Right ventricle myocardium superior (tissue), 1 donor: ENCODE measurements at regions not wholly inside any gene's neighbourhood (a gene's known extent, or its start where the extent isn't known, plus 50 kb on each side); places are given as distances from the start of the nearest gene placed in this dataset.
"Not testable (repeated sequence)": the region's sequence is repeated elsewhere in the genome, so short reads cannot be mapped to it uniquely, and the experiment has no call there.

Experiments used
- ATAC-seq: fragments of 200-7000 bp; cut with Tn5 transposase; one replicate; pipeline ENCODE4 v1.9.1; 2020; ENCODE audit warnings: mild to moderate bottlenecking; ENCODE audit not compliant: poor library complexity
- DNase-seq: peaks from one replicate; pipeline ENCODE4 v3.0.0-alpha.2; 2020
- intact Hi-C: fragments of 100-400 bp; cut with DNase I; formaldehyde crosslinking; loops from one replicate; pipeline ENCODE4 v1.11.2; 2022
- donor health status: DM: no; HTN: yes; CAD: no; lungs with severe emphysema.

DNA sequence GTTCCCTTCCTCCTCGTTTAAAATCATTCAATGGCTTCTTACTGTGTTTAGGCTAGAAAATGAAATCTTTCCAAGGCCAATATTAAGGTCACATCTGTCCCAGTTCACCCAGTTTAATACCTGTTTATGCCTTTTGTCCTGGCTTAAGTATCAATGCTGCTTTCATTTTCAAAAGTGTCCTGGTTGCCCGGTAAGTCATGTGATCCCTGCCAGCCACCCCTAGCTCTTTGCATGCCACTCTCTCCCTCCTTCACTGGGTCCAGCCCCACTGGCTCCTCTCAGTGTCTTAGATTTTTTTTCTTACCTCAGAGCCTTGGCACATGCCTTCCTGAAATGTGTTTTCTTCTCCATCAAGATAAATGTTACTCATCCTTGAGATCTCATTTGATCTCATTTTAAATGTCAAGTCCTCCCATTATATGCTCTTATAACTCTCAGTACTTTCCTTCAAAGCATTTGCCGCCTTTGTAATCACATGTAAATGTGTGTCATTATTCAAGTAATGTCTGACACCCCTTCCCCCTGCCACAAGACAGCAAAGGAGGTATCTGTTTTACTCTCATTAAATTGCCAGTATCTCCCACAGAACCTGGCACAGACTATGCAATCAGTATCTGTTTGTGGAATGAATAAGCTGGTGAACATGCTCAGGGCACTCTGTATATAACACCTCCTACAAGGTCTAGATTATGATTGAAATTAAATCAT lies 472.5 kb upstream of the RPS6KA3 start:
- DNase-seq, result no peak
- intact Hi-C loops, result no loop called here
- no peak for ATAC-seq

DNA sequence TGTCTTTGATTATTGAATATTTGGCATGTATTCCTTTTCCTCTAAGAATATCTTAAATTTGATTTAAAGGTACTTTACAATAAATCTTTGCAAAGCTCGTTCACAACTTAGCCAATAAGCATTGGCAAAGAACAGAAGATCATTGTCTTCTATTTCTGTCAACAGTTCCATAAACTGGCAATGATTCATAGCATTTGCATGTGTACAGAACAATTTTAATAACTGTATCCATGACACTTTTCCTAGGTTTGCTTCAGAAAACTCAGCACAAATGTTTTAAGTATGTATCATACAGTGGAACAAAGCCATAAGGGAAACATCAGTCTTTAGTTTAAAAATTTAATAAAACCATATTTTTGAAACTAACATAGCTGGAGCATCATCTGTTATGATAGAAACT lies 462.7 kb upstream of the RPS6KA3 start:
- DNase-seq, result no peak
- intact Hi-C loops, result no loop called here
- no peak for ATAC-seq

DNA sequence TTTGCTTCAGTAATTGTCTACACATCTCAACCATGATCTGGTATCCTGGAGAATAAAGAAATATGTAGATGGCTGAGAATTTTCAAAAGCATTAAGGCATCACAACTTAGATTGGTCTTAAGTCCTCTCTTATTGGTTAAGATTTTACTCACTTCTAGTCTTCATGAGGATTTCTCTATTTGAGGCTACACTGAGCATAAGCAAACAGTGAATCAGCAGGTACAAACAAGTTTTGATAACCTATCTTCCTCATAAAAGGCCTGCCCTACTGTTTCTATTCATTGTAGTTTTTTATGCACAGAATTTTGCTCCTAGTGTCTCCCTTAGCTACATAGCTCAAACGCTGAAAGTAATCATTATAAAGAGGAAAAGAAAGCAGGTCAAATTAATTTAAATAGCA lies 460.7 kb upstream of the RPS6KA3 start:
- ATAC-seq (no peak), DNase-seq (no peak)
- intact Hi-C loops, result no loop called here

DNA sequence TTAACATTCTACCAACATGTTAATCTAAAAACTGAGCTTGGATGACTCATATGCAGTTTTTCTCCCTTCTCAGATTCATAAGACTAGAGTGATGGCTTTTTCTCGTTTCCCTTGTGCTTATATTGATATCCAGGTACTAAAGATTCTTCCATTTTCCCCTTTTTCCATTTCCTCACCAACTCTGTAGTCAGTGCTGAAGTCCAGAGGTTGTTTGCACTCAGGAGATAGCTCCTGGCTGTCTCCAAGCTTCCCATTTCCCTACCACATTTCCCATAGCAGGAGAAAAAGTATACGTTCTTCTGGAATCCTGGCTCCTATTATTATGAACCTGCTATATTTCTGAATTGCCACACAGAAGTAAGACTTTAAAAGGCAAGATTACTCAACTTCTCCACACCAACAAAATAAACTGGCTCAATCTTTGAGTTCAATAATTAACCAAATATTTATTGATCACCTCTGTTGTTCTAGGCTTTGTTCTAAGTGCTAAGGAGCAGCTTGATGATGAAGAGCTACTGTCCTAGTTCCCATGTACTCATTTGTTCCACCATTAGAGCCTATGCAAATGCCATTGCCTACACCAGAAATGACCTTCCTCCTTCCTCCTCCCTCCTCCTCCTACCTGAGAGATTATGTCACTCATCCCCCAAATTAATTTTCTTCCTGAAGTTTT lies 454.4 kb upstream of the RPS6KA3 start:
- intact Hi-C loops, result no loop called here
- DNase-seq (no peak), ATAC-seq (no peak)

DNA sequence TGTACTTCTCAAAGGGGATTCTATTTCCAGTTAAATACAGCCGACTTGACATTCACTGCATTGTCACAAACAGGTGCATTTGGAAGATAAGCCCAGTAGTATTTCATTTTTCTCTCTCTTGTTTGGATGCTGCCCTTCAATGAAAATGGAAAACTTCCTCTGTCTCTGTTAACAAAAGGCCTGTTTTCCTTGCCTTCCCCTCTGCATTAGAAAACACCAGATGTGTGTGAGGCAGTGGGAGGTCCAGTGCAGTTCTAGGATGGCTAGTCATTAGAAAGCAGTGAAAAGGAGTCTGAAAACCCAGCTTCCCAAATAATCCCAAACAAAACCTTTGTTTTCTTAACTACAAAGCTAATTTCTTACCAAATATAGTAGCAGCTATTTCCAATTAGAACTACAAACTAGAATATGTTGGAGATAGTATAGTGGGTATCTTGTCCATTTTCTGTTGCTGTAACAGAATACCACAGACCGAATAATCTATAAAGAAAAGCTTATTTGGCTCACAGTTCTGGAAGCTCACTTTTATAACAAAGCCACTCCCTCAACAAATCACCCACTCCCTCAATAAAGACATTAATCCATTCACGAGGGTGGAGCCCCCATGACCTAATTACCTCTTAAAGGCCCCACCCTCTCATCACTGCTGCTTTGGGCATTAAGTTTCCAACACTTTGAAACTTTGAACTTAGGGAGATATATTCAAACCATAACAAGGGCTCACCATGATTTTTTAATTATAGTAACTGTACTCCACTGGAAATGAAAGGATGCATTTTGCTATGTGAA lies 452.1 kb upstream of the RPS6KA3 start:
- no peak for ATAC-seq
- no peak for DNase-seq
- intact Hi-C loops, result no loop called here

DNA sequence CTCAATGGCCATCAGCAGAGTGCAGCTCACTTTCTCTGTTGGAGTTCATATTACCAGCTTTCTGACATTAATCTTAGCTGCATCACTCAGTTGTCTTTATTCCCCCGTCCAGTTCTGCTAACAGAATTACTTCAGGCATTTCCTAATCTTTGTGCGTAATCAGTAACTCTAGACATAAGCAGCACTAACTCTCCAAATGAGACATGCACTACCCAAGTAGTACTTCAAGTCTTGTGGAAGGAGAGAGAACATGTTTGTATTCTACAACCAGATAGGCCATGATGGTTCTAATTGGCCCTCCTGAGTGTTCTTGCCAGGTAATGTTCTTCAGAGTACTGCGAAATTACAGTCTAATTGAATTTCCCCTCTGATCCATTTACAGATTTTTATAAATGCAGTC lies 448.5 kb upstream of the RPS6KA3 start:
- ATAC-seq, result no peak
- intact Hi-C loops, result no loop called here
- DNase-seq, result no peak

DNA sequence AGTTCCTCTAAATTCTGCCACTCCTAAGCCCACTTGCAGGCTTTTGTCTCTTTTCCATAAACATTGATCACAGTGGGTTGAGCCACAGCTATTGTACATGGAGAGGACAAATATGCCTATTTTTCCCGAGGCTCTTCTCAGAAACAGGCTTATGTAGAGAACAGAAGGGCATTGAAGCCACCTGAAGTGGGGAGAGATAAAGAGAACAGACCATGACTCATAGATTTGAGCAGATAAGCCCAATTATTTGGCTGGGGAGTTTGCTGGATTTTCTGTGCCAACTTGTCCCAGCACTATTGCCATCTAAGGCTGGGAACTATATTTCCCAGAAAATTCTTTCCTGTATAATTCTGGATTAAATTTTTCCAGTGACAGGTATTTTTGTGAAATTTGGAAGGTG lies 446.1 kb upstream of the RPS6KA3 start:
- ATAC-seq (no peak), DNase-seq (no peak)
- intact Hi-C loops, result no loop called here

DNA sequence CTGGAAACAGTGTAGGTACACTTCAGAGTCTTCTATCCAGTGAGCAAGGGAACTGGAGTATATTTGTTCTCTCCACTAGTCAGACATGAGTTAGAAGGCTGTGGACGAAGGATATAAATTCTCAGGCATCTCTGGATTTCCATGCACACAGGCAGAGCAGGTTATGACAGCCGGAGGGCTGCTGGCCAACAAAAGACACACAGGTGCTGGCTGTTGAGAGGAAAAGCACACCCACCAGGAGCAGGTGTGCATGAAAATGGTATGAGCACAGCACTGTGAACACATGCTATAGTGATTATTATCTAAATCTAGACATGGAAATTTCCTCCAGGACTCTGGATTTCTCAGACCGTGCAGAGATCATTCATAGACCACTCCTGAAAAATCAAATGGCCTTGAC lies 444.7 kb upstream of the RPS6KA3 start:
- ATAC-seq (no peak), DNase-seq (no peak)
- intact Hi-C loops, result no loop called here

DNA sequence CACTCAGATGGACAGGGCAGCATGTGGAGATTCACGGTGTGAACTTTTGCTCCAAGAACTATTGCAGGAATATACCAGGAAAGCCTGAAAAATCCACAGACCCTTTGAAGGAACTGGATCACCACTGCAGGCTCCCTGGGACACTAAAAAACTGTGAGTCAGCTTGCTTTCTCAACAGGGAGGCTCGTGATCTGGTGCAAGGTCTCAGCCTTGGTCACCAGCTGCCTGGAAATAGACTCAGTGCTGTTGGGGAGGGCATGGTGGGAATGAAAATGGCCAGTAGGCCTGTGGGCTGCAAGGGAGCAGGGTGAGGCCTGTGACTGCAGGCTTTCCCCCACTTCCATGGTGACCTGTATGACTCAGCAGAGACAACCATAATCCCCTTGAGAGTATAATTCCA lies 426.4 kb upstream of the RPS6KA3 start:
- ATAC-seq, result no peak
- intact Hi-C loops, result no loop called here
- DNase-seq, result no peak

DNA sequence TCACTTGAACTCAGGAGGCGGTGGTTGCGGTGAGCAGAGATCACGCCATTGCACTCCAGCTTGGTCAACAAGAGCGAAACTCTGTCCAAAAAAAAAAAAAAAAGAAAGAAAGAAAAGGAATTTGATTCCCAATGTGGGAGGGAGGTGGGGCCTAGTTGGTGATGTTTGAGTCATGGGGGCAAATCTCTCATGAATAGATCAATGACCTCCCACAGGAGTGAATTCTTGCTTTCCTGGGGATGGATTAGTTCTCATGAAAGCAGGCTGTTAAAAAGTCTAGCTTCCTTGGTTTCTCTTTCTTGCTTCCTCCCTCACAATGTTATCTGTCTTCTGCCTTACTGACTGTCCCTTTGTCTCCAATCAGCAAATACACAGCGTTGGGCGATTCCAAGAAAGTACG lies 419.5 kb upstream of the RPS6KA3 start:
- ATAC-seq, result no peak
- no peak for DNase-seq
- intact Hi-C loops, result no loop called here

DNA sequence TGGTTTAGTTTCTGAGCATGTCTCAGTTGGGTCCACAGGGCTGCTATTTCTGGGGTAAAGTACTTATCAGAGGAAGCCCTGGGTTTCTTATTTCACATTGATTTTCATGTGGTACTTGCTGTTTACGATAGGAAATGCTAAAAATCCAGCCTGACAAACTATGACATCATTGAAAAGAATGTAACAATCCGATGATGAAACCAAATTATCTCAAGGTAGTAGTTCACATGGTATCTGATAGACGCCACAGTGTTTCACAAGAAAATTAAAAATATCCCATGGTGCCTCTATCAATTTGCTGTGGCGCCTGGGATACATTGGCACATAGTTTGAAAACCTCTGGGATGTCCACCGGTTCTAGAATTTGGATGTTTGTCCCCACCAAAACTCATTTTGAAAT lies 418.9 kb upstream of the RPS6KA3 start:
- intact Hi-C loops, result no loop called here
- DNase-seq (no peak), ATAC-seq (no peak)

DNA sequence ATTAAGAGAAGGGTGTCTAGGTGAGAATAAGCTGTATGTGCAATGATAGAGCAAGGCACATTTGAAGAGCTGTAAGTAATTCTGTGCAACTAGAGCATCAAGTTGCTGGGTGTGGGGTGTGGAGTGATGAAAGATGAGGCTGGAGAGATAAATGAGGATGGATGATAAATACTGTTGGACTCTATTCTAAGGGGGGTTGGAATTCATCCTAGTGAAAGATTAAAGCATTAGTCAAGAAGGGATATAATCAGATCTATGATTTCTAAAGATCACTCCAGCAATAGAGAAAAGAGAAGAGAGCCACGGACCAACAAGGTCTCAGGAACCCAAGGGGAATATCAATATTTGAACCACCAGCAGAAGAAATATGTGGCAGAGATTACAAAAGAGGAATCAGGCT lies 415.0 kb upstream of the RPS6KA3 start:
- intact Hi-C loops, result no loop called here
- ATAC-seq (no peak), DNase-seq (no peak)

DNA sequence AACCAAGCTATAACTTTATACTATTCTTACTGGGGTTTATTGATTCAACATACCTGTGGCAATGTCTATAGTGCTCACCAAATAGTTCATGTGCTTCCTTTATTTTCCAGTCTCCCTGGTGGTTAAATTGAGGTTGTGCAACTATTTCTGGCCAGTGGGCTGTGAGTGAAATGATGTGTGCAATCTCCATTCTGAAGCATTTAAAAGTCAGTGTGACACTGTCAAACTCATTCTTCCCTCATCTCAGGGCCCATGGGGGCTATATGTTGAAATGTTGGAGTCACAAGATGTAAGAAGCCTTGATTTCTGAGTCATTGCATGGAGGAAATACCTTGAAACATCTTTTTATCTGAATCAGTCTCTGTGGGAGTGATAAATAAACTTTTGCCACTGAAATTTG lies 414.3 kb upstream of the RPS6KA3 start:
- ATAC-seq (no peak), DNase-seq (no peak)
- intact Hi-C loops, result no loop called here

DNA sequence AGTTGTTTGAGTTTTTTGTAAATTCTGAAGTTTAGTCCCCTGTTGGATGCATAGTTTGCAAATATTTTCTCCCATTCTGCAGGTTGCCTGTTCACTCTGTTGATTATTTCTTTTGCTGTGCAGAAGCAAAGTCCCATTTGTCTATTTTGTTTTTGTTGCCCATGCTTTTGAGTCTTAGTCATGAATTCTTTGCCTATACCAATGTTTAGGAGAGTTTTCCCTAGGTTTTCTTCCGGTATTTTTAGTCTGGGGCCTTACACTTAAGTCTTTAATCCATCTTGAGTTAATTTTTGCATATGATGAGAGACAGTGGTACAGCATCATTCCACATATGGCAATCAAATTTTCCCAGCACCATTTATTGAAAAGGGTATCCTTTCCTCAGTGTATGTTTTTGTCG lies 405.8 kb upstream of the RPS6KA3 start:
- intact Hi-C loops, result no loop called here
- DNase-seq (no peak), ATAC-seq (no peak)

DNA sequence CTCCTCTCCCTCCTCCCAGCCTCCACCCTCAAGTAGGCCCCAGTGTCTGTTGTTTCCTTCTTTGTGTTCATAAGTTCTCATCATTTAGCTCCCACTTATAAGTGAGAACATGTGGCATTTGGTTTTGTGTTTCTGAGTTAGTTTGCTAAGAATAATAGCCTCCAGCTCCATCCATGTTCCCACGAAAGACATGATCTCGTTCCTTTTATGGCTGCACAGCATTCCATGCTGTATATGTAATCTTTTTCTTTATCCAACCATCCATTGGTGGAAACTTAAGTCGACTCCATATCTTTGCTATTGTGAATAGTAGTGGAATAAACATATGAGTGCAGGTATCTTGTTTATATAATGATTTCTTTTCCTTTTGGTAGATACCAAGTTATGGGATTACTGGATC lies 405.0 kb upstream of the RPS6KA3 start:
- intact Hi-C loops, DNase-seq, ATAC-seq: not testable (repeated sequence)

DNA sequence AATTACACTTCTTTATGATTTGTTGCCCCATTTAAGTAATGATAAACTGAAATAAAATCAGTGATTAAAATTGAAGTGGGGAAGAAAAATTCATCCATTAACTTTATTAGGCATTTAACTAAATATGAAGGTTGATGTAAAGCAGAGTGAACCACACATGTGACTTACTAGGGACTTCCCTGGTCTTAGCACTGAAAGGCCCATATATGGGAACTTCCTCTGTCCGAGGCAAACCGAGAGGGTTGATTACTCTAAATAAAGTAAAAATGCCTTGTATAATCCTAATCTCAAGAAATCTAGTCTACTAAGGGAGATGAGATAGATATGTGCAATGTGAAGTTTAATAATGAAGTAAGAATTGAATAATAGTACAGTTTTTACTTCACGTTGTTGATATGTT lies 403.9 kb upstream of the RPS6KA3 start:
- intact Hi-C loops, result no loop called here
- ATAC-seq (no peak), DNase-seq (no peak)

DNA sequence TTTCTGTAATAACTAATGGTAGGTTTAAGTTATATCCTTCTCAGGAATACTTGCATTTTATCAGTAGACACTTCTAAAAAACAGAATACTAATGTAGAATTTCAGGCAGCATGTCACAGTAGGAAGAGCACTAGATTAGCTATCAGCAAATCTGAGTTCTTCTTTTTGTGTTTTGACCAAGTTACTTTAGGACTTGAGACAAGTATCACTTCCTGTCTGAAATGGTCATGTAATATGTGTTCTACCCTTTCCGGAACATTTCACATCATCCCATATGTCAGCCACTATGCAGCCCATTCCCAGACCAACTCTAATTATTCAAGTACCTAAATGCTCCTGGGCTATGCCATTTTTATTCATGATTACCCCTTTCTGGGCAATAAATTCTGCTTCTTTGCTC lies 401.8 kb upstream of the RPS6KA3 start:
- no peak for DNase-seq
- intact Hi-C loops, result no loop called here
- no peak for ATAC-seq

DNA sequence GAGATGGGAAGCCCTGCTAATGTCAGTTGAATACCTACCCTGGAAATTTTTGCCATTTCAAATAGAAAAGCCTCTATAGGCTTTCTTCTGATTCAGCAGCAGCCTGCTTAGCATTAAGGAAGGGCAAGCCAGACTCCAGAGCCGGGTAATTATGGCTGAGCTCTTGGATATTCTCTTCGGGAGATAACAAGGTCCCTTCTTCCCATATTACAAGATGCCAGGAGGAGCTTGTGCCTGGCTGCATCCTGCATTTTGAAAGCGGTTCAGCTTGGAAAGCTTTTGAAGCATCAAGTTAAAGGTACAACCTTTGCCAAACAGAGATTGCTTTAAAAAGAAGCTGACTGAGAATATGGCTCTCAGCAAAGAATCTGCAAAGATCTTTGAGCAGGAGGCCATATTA lies 399.6 kb upstream of the RPS6KA3 start:
- DNase-seq, result no peak
- no peak for ATAC-seq
- intact Hi-C loops, result no loop called here

DNA sequence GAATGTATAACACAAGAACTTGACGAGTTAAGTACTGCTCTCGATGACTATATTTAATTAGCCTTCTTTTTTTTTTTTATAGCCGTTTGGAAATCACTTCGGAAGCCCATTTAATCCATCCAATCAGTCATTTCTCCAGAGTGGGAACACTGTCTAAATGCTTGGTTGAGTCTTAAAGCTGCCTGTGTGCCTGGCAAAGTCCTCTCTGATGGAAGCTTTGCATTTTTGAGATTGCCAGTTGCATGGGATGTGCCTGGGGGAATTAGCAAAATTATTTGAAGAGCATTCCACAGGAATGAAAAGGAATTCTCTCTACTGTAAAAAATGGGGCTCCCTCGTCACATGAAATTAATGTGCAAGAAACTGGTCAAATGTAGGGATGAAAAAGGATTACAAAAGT lies 398.8 kb upstream of the RPS6KA3 start:
- ATAC-seq (no peak), DNase-seq (no peak)
- intact Hi-C loops, result no loop called here

DNA sequence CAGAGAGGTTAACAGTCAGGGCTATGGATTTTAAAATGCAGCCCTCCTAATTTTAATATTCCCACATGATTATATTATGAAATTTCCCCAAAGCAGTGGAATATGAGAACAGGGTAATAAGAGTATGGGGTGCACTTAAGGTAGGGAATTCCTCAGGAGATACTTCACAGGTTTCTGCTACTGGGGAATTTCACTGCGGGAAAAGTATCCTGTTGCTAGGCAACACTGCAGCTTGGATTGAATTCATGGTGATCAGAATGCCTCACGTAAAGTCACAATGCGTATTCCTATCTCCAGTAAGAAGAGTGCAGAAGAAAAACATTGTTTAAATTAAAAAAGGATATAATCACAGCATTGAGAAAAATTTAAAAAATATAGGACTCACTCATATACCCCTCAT lies 398.1 kb upstream of the RPS6KA3 start:
- DNase-seq (no peak), ATAC-seq (no peak)
- intact Hi-C loops, result no loop called here
